Large intestine (tissue), 3 donors: ENCODE measurements at regions not wholly inside any gene's neighbourhood (a gene's known extent, or its start where the extent isn't known, plus 50 kb on each side); places are given as distances from the start of the nearest gene placed in this dataset.

Experiments
- DNase-seq, 2 donors: peaks; one replicate each; pipeline versions ENCODE4 v3.0.0 to v3.0.0-alpha.2; 2013
- H3K27ac ChIP-seq: one replicate; pipeline ENCODE4 v1.5.1; 2013; ENCODE audit warnings: low read length
- H3K27me3 ChIP-seq: 2 replicates; pipeline ENCODE4 v1.6.1; 2013; ENCODE audit warnings: low read length; ENCODE audit not compliant: control insufficient read depth, insufficient read depth
- H3K36me3 ChIP-seq: 2 replicates; pipeline ENCODE4 v1.6.1; 2013; ENCODE audit warnings: low read length; ENCODE audit not compliant: control insufficient read depth, insufficient read depth
- H3K4me1 ChIP-seq: one replicate; pipeline ENCODE4 v1.6.1; 2013; ENCODE audit warnings: low read length; ENCODE audit not compliant: control insufficient read depth, insufficient read depth
- H3K4me3 ChIP-seq: one replicate; pipeline ENCODE4 v1.5.1; 2013; ENCODE audit warnings: low read length
- H3K9me3 ChIP-seq: one replicate; pipeline ENCODE4 v1.6.1; 2013; ENCODE audit warnings: mild to moderate bottlenecking, low read depth, low read length, moderate library complexity; ENCODE audit not compliant: control insufficient read depth
- WGBS: methylation state at CpG from one replicate; pipeline ENCODE4 v1.1.5; 2013; ENCODE audit warnings: low lambda C conversion rate; ENCODE audit not compliant: insufficient coverage; 5-methylcytosine and 5-hydroxymethylcytosine counted together

- no peaks in the 10 kb centered on the region for H3K36me3 ChIP-seq
- no peak overlapping the region for H3K27ac ChIP-seq
- no peak for DNase-seq
- peaks cover 3% of the 10 kb centered on the region for H3K9me3 ChIP-seq
- H3K4me1 ChIP-seq = no peaks in the 10 kb centered on the region
- WGBS = no CpG with 5 or more reads among the region's 7 CpGs
- H3K27me3 ChIP-seq = peaks cover 82% of the 10 kb centered on the region
- H3K4me3 ChIP-seq = no peak overlapping the region
These were observed 78.0 kb upstream of the GATA5 start for GRCh38 chr20:62553838-62554161.

GRCh38 chr20:62554214-62554897 lies 78.6 kb upstream of the GATA5 start:
- H3K9me3 ChIP-seq = peaks cover 3% of the 10 kb centered on the region
- H3K4me3 ChIP-seq = no peak overlapping the region
- H3K36me3 ChIP-seq = no peaks in the 10 kb centered on the region
- WGBS = no CpG with 5 or more reads among the region's 35 CpGs
- peaks cover 77% of the 10 kb centered on the region for H3K27me3 ChIP-seq
- no peak overlapping the region for H3K27ac ChIP-seq
- DNase-seq = no peak
- peaks cover 4% of the 10 kb centered on the region for H3K4me1 ChIP-seq

- peaks cover 3% of the 10 kb centered on the region for H3K9me3 ChIP-seq
- H3K4me3 ChIP-seq = no peak overlapping the region
- no CpG with 5 or more reads among the region's 27 CpGs for WGBS
- H3K27me3 ChIP-seq = peaks cover 70% of the 10 kb centered on the region
- no peak for DNase-seq
- no peaks in the 10 kb centered on the region for H3K36me3 ChIP-seq
- peaks cover 5% of the 10 kb centered on the region for H3K4me1 ChIP-seq
- no peak overlapping the region for H3K27ac ChIP-seq
These were observed 79.3 kb upstream of the GATA5 start for GRCh38 chr20:62554898-62555641.

- Histone ChIP-seq H3K4me3 (no peak overlapping the region), H3K9me3 (no peaks in the 10 kb centered on the region), H3K27me3 (peaks cover 65% of the 10 kb centered on the region), H3K27ac (no peak overlapping the region), H3K4me1 (peaks cover 5% of the 10 kb centered on the region), H3K36me3 (no peaks in the 10 kb centered on the region)
- DNase-seq = no peak
- WGBS = no CpG with 5 or more reads among the region's 29 CpGs
These were observed 80.0 kb upstream of the GATA5 start for GRCh38 chr20:62555642-62556420.

- no peaks in the 10 kb centered on the region for H3K9me3 ChIP-seq
- H3K36me3 ChIP-seq = no peaks in the 10 kb centered on the region
- H3K4me1 ChIP-seq = peaks cover 5% of the 10 kb centered on the region
- H3K4me3 ChIP-seq = no peak overlapping the region
- no peak overlapping the region for H3K27ac ChIP-seq
- no peak for DNase-seq
- H3K27me3 ChIP-seq = peaks cover 52% of the 10 kb centered on the region
- no CpG with 5 or more reads among the region's 14 CpGs for WGBS
These were observed 81.7 kb upstream of the GATA5 start for GRCh38 chr20:62557462-62557861.

- Histone ChIP-seq H3K4me3 (no peak overlapping the region), H3K9me3 (no peaks in the 10 kb centered on the region), H3K36me3 (no peaks in the 10 kb centered on the region), H3K4me1 (peaks cover 8% of the 10 kb centered on the region), H3K27ac (no peak overlapping the region), H3K27me3 (peaks cover 46% of the 10 kb centered on the region)
- no CpG with 5 or more reads among the region's 14 CpGs for WGBS
- DNase-seq = no peak
These were observed 82.2 kb upstream of the GATA5 start for GRCh38 chr20:62557999-62558408.

GRCh38 chr20:62558779-62559178 lies 83.0 kb upstream of the GATA5 start:
- no CpG with 5 or more reads among the region's 17 CpGs for WGBS
- DNase-seq = peak in 1 of 2 donors; percentile 35
- Histone ChIP-seq H3K9me3 (no peaks in the 10 kb centered on the region), H3K4me1 (peaks cover 8% of the 10 kb centered on the region), H3K36me3 (no peaks in the 10 kb centered on the region), H3K27ac (no peak overlapping the region), H3K27me3 (peaks cover 39% of the 10 kb centered on the region), H3K4me3 (no peak overlapping the region)

- Histone ChIP-seq H3K9me3 (no peaks in the 10 kb centered on the region), H3K27ac (no peak overlapping the region), H3K4me3 (no peak overlapping the region), H3K4me1 (peaks cover 8% of the 10 kb centered on the region), H3K27me3 (peaks cover 26% of the 10 kb centered on the region), H3K36me3 (no peaks in the 10 kb centered on the region)
- DNase-seq = no peak
- WGBS = no CpG with 5 or more reads among the region's 6 CpGs
These were observed 82.1 kb upstream of the SLCO4A1 start for GRCh38 chr20:62560162-62560561.

GRCh38 chr20:62561182-62561581 lies 81.1 kb upstream of the SLCO4A1 start:
- no CpG with 5 or more reads among the region's 15 CpGs for WGBS
- Histone ChIP-seq H3K27me3 (peaks cover 18% of the 10 kb centered on the region), H3K4me3 (no peak overlapping the region), H3K4me1 (peaks cover 8% of the 10 kb centered on the region), H3K27ac (no peak overlapping the region), H3K36me3 (no peaks in the 10 kb centered on the region), H3K9me3 (no peaks in the 10 kb centered on the region)
- DNase-seq = no peak

GRCh38 chr20:62561948-62562347 lies 80.4 kb upstream of the SLCO4A1 start:
- Histone ChIP-seq H3K4me3 (no peak overlapping the region), H3K4me1 (peaks cover 8% of the 10 kb centered on the region), H3K27ac (no peak overlapping the region), H3K27me3 (peaks cover 16% of the 10 kb centered on the region), H3K9me3 (no peaks in the 10 kb centered on the region), H3K36me3 (no peaks in the 10 kb centered on the region)
- no peak for DNase-seq
- no CpG with 5 or more reads among the region's 16 CpGs for WGBS
